SK-N-SH (cell line): ENCODE measurements at regions not wholly inside any gene's neighbourhood (a gene's known extent, or its start where the extent isn't known, plus 50 kb on each side); places are given as distances from the start of the nearest gene placed in this dataset.
A peak's percentile ranks its signal among the peaks of the same experiment; 100 is the strongest.

Experiments used
- CTCF ChIA-PET: fragments of 300-600, 350-600 bp; formaldehyde crosslinking; extraction: SDS; loops from one replicate; lab custom pipeline; 2021; lab: Yijun Ruan, JAX
- POLR2A ChIA-PET: fragments of 350-600 bp; sonication (Branson Sonifier 250); formaldehyde crosslinking; extraction: SDS; loops from one replicate; lab custom pipeline; 2020; ENCODE audit warnings: antibody characterized with exemption, inconsistent platforms; lab: Yijun Ruan, JAX
- DNase-seq: peaks from one replicate; pipeline ENCODE4 v3.0.0; 2012
- H2AFZ ChIP-seq: fragments of 200-600 bp; sonication (generic); 2 replicates; pipeline ENCODE4 v1.8.1; 2016; ENCODE audit warnings: antibody characterized with exemption, mild to moderate bottlenecking, low read depth
- H3F3A ChIP-seq: fragments of 200-600 bp; sonication (generic); replicated peaks from 2 replicates; pipeline ENCODE3; 2016; ENCODE audit warnings: antibody characterized with exemption, mild to moderate bottlenecking; ENCODE audit not compliant: insufficient read depth
- H3K27ac ChIP-seq, 2 experiments: fragments of 200-500 bp in 1 of 2; fragments of 200-600 bp in 1 of 2; sonication (Bioruptor generic) in 1 of 2; sonication (generic), shearing (Covaris generic) in 1 of 2; 2 replicates each; pipeline versions ENCODE4 v1.5.1 to v1.6.1; 2014 to 2016; ENCODE audit warnings: low read depth in 2 of 2, inconsistent platforms in 1 of 2, low read length in 1 of 2, mild to moderate bottlenecking in 1 of 2, mixed read lengths in 1 of 2
- H3K27me3 ChIP-seq: fragments of 200-600 bp; sonication (generic), shearing (Covaris generic); 2 replicates; pipeline ENCODE4 v1.6.1; 2016; ENCODE audit warnings: mixed run types; ENCODE audit not compliant: insufficient read depth
- H3K36me3 ChIP-seq, 2 experiments: fragments of 200-500 bp in 1 of 2; fragments of 200-600 bp in 1 of 2; sonication (Bioruptor generic) in 1 of 2; sonication (generic) in 1 of 2; replicated peaks in 1 of 2; 2 replicates each; pipeline versions ENCODE3 to v1.5.1; 2014 to 2016; ENCODE audit warnings: low read length in 1 of 2, mild to moderate bottlenecking in 1 of 2; ENCODE audit not compliant: insufficient read depth in 2 of 2, control insufficient read depth in 1 of 2
- H3K4me1 ChIP-seq, 2 experiments: fragments of 200-500 bp in 1 of 2; fragments of 200-600 bp in 1 of 2; sonication (Bioruptor generic) in 1 of 2; sonication (generic), shearing (Covaris generic) in 1 of 2; 2 replicates each; pipeline versions ENCODE4 v1.5.1 to v1.6.1; 2014 to 2016; ENCODE audit warnings: low read depth in 1 of 2, low read length in 1 of 2, mixed run types in 1 of 2; ENCODE audit not compliant: insufficient read depth in 2 of 2, control insufficient read depth in 1 of 2
- H3K4me2 ChIP-seq: fragments of 200-600 bp; sonication (generic), shearing (Covaris generic); 2 replicates; pipeline ENCODE4 v1.6.1; 2017; ENCODE audit warnings: mixed run types
- H3K4me3 ChIP-seq, 2 experiments: fragments of 200-500 bp in 1 of 2; fragments of 200-600 bp in 1 of 2; sonication (Bioruptor generic) in 1 of 2; sonication (generic), shearing (Covaris generic) in 1 of 2; 2 replicates each; pipeline versions ENCODE4 v1.5.1 to v1.8.1; 2014 to 2016; ENCODE audit warnings: low read depth in 2 of 2, inconsistent platforms in 1 of 2, low read length in 1 of 2, mild to moderate bottlenecking in 1 of 2, mixed read lengths in 1 of 2, moderate library complexity in 1 of 2
- H3K79me2 ChIP-seq: fragments of 200-600 bp; sonication (generic); 2 replicates; pipeline ENCODE4 v1.8.1; 2017; ENCODE audit warnings: mild to moderate bottlenecking; ENCODE audit not compliant: insufficient read depth
- H3K9ac ChIP-seq: fragments of 200-600 bp; sonication (generic); 2 replicates; pipeline ENCODE4 v1.6.1; 2017; ENCODE audit warnings: mixed run types
- H3K9me2 ChIP-seq: fragments of 200-600 bp; sonication (generic); 2 replicates; pipeline ENCODE4 v1.6.1; 2017; ENCODE audit warnings: mixed run types
- H3K9me3 ChIP-seq: fragments of 200-600 bp; sonication (generic); 2 replicates; pipeline ENCODE4 v1.6.1; 2017; ENCODE audit warnings: mixed run types, mild to moderate bottlenecking, moderate library complexity
- H4K20me1 ChIP-seq: fragments of 200-600 bp; sonication (generic); 2 replicates; pipeline ENCODE4 v1.6.1; 2017; ENCODE audit warnings: mild to moderate bottlenecking, mixed run types; ENCODE audit not compliant: insufficient read depth
- CHD2 ChIP-seq: fragments of 150-350 bp; IDR thresholded peaks from 2 replicates; pipeline ENCODE4 v1.6.1; 2018; ENCODE audit warnings: low read length; ENCODE audit not compliant: partially characterized antibody
- ELF1 ChIP-seq: IDR thresholded peaks from 2 replicates; pipeline ENCODE4 v1.4.0; 2012
- EP300 ChIP-seq, 2 experiments: IDR thresholded peaks; 2 replicates each; pipeline versions ENCODE4 v1.4.0 to v1.6.1; 2012; ENCODE audit warnings: borderline replicate concordance in 1 of 2, low read depth in 1 of 2, low read length in 1 of 2
- FOSL2 ChIP-seq: IDR thresholded peaks from 2 replicates; pipeline ENCODE4 v1.4.0; 2012; ENCODE audit warnings: low read depth, mild to moderate bottlenecking, moderate library complexity, borderline replicate concordance
- GABPA ChIP-seq: IDR thresholded peaks from 2 replicates; pipeline ENCODE4 v1.4.0; 2012; ENCODE audit warnings: low read depth, mild to moderate bottlenecking
- MXI1 ChIP-seq: IDR thresholded peaks from 2 replicates; pipeline ENCODE4 v1.6.1; 2012; ENCODE audit warnings: mild to moderate bottlenecking, low read depth, low read length, improper control_type of control experiment
- NFIC ChIP-seq: IDR thresholded peaks from 2 replicates; pipeline ENCODE4 v1.4.0; 2012; ENCODE audit warnings: borderline replicate concordance
- RAD21 ChIP-seq: IDR thresholded peaks from 2 replicates; pipeline ENCODE4 v1.6.1; 2012; ENCODE audit warnings: mild to moderate bottlenecking, low read length
- RXRA ChIP-seq: IDR thresholded peaks from 2 replicates; pipeline ENCODE4 v1.4.0; 2012; ENCODE audit warnings: low read depth, mild to moderate bottlenecking, borderline replicate concordance
- TAF1 ChIP-seq: IDR thresholded peaks from 2 replicates; pipeline ENCODE4 v1.6.1; 2012; ENCODE audit warnings: low read depth, mild to moderate bottlenecking, low read length, moderate library complexity, borderline replicate concordance
- TCF12 ChIP-seq: IDR thresholded peaks from 2 replicates; pipeline ENCODE4 v1.4.0; 2012
- TEAD4 ChIP-seq: IDR thresholded peaks from 2 replicates; pipeline ENCODE4 v1.4.0; 2012; ENCODE audit warnings: mild to moderate bottlenecking, borderline replicate concordance; ENCODE audit not compliant: insufficient read depth
- WGBS: methylation state at CpG from one replicate; pipeline ENCODE4 v1.1.6; 2017; ENCODE audit warnings: low lambda C conversion rate; 5-methylcytosine and 5-hydroxymethylcytosine counted together
- TF ChIP-seq, protein P1 (sequence below): fragments of 200-600 bp; sonication (generic); IDR thresholded peaks from 2 replicates; pipeline ENCODE4 v1.6.1; 2017; ENCODE audit warnings: antibody characterized with exemption, mild to moderate bottlenecking, moderate library complexity
- TF ChIP-seq, protein P2 (sequence below): IDR thresholded peaks from 2 replicates; pipeline ENCODE4 v1.4.0; 2012; ENCODE audit warnings: low read depth, borderline replicate concordance
- TF ChIP-seq, protein P3 (sequence below): IDR thresholded peaks from 2 replicates; pipeline ENCODE4 v1.4.0; 2012; ENCODE audit warnings: low read depth
- TF ChIP-seq, protein P4 (sequence below): IDR thresholded peaks from 2 replicates; pipeline ENCODE4; 2012
- TF ChIP-seq, protein P5 (sequence below): fragments of 150-350 bp; IDR thresholded peaks from 2 replicates; pipeline ENCODE4 v1.6.1; 2016; ENCODE audit warnings: mild to moderate bottlenecking, low read depth, low read length

DNA sequence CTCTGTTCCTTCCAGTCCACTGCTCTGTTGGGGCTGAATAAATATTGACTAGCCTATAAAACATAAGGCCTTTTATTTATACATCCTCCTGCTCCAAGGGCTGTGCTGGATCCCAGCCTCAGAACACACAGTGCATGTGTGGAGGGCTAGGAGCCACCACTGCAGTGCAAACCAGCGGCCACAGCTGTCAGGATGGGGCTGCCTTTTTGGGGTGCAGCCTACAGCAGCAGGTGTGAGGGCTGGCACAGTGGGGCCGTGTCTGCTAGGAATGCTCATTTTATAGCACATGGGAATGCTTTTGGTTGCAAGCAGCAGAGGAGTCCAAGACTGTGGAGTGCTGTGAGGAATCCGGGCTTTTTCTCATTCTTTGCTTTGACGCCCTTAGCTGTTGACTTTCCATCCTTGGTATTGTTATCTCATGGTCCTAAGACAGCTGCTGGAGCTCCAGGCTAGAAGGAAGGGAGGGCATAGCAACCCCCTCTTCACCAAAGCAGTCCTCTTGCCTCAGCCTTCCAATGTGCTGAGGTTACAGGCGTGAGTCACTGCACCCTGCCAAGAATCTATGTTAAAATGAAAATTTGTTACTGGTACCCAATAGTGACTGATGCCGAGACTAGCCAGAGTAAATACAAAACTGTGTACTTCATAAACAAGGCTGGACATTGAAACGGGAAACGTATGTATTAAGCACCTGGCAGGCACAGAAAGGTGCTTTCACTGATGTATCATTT, 334.3 kb upstream of the GATB start:
- H2AFZ ChIP-seq, result 0 out of 2 replicates have a peak overlapping the region, but pooled peaks have one; percentile 4
- H3K4me1 ChIP-seq, result peaks cover 0 to 2% of the 10 kb centered on the region in 2 experiments; a peak in 1 of 4 replicates
- CTCF ChIA-PET, result no interaction called here
- POLR2A ChIA-PET, result no interaction called here
- H3K79me2 ChIP-seq, result no peaks in the 10 kb centered on the region
- WGBS, result 66% methylated on average over 7 of the region's 8 CpGs
- no peaks in the 10 kb centered on the region for H3K9me2 ChIP-seq
- no peaks in the 10 kb centered on the region for H4K20me1 ChIP-seq
- H3K36me3 ChIP-seq, result no peaks in the 10 kb centered on the region
- H3K27me3 ChIP-seq, result no peaks in the 10 kb centered on the region
- H3F3A ChIP-seq, result no peaks in the 10 kb centered on the region
- H3K9me3 ChIP-seq, result no peaks in the 10 kb centered on the region
- H3K27ac ChIP-seq, result no peak overlapping the region
- no peak for DNase-seq
- TF ChIP-seq RXRA (no peak), GABPA (no peak), TEAD4 (no peak), MXI1 (no peak), ELF1 (no peak), TCF12 (no peak), EP300 (IDR thresholded peaks at IDR 0.05; ENCODE audit: borderline replicate concordance in 1 of 2, low read depth in 1 of 2, low read length in 1 of 2) (no peak), FOSL2 (no peak), CHD2 (no peak)
- TF ChIP-seq, protein P1, sequence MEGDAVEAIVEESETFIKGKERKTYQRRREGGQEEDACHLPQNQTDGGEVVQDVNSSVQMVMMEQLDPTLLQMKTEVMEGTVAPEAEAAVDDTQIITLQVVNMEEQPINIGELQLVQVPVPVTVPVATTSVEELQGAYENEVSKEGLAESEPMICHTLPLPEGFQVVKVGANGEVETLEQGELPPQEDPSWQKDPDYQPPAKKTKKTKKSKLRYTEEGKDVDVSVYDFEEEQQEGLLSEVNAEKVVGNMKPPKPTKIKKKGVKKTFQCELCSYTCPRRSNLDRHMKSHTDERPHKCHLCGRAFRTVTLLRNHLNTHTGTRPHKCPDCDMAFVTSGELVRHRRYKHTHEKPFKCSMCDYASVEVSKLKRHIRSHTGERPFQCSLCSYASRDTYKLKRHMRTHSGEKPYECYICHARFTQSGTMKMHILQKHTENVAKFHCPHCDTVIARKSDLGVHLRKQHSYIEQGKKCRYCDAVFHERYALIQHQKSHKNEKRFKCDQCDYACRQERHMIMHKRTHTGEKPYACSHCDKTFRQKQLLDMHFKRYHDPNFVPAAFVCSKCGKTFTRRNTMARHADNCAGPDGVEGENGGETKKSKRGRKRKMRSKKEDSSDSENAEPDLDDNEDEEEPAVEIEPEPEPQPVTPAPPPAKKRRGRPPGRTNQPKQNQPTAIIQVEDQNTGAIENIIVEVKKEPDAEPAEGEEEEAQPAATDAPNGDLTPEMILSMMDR, result no peak
- TF ChIP-seq, protein P2, sequence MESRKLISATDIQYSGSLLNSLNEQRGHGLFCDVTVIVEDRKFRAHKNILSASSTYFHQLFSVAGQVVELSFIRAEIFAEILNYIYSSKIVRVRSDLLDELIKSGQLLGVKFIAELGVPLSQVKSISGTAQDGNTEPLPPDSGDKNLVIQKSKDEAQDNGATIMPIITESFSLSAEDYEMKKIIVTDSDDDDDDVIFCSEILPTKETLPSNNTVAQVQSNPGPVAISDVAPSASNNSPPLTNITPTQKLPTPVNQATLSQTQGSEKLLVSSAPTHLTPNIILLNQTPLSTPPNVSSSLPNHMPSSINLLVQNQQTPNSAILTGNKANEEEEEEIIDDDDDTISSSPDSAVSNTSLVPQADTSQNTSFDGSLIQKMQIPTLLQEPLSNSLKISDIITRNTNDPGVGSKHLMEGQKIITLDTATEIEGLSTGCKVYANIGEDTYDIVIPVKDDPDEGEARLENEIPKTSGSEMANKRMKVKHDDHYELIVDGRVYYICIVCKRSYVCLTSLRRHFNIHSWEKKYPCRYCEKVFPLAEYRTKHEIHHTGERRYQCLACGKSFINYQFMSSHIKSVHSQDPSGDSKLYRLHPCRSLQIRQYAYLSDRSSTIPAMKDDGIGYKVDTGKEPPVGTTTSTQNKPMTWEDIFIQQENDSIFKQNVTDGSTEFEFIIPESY, result no peak
- TF ChIP-seq, protein P3, sequence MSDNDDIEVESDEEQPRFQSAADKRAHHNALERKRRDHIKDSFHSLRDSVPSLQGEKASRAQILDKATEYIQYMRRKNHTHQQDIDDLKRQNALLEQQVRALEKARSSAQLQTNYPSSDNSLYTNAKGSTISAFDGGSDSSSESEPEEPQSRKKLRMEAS, result no peak
- H3K9ac ChIP-seq, result no peak overlapping the region
- no peak overlapping the region for H3K4me2 ChIP-seq
- H3K4me3 ChIP-seq, result no peak overlapping the region

DNA sequence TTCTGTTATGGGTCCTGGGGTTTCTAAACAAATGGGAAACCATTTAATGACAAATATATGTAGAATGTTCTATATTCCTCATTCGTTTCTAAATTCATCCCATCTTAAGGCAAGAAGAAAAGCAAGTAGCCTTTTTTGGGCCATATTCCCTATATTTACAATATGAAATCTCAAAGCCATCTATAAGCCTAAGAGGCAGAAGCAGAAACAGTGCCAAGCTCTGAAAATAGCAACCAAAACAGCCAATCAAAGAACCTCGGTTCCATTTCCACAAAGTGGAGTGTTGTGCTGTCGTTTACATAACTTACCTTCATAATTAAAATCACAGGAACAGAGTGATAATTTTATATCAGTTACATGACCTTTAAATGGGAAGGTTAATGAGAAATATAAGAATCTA, 330.6 kb upstream of the GATB start:
- H3K9me3 ChIP-seq, result no peaks in the 10 kb centered on the region
- H3K4me2 ChIP-seq, result no peak overlapping the region
- H4K20me1 ChIP-seq, result no peaks in the 10 kb centered on the region
- H3K9me2 ChIP-seq, result no peaks in the 10 kb centered on the region
- no peaks in the 10 kb centered on the region for H3F3A ChIP-seq
- H3K4me3 ChIP-seq, result no peak overlapping the region
- no peaks in the 10 kb centered on the region for H3K79me2 ChIP-seq
- POLR2A ChIA-PET, result no interaction called here
- H3K27me3 ChIP-seq, result no peaks in the 10 kb centered on the region
- H3K36me3 ChIP-seq, result no peaks in the 10 kb centered on the region
- TF ChIP-seq ELF1 (no peak), FOSL2 (no peak), TCF12 (no peak), NFIC (no peak), RAD21 (no peak), TAF1 (no peak)
- TF ChIP-seq, protein P4, sequence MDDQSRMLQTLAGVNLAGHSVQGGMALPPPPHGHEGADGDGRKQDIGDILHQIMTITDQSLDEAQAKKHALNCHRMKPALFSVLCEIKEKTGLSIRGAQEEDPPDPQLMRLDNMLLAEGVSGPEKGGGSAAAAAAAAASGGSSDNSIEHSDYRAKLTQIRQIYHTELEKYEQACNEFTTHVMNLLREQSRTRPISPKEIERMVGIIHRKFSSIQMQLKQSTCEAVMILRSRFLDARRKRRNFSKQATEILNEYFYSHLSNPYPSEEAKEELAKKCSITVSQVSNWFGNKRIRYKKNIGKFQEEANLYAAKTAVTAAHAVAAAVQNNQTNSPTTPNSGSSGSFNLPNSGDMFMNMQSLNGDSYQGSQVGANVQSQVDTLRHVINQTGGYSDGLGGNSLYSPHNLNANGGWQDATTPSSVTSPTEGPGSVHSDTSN, result no peak
- TF ChIP-seq, protein P3, result no peak
- TF ChIP-seq, protein P2, result no peak
- TF ChIP-seq, protein P5, sequence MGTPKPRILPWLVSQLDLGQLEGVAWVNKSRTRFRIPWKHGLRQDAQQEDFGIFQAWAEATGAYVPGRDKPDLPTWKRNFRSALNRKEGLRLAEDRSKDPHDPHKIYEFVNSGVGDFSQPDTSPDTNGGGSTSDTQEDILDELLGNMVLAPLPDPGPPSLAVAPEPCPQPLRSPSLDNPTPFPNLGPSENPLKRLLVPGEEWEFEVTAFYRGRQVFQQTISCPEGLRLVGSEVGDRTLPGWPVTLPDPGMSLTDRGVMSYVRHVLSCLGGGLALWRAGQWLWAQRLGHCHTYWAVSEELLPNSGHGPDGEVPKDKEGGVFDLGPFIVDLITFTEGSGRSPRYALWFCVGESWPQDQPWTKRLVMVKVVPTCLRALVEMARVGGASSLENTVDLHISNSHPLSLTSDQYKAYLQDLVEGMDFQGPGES, result no peak
- TF ChIP-seq, all 33 proteins: peak for 0
- Histone ChIP-seq H3K27ac (no peak overlapping the region), H3K9ac (no peak overlapping the region), H2AFZ (no peak overlapping the region), H3K4me1 (peaks cover 0 to 2% of the 10 kb centered on the region in 2 experiments; a peak in 1 of 4 replicates)
- WGBS, result 69% methylated on average over 3 of the region's 3 CpGs
- CTCF ChIA-PET, result no interaction called here
- DNase-seq, result no peak
